Peyer's patch (tissue), 4 donors: ENCODE measurements at regions not wholly inside any gene's neighbourhood (a gene's known extent, or its start where the extent isn't known, plus 50 kb on each side); places are given as distances from the start of the nearest gene placed in this dataset.

Experiments used
- DNase-seq, 3 donors: peaks; one replicate each; pipeline ENCODE4 v3.0.0-alpha.2; 2017 to 2019
- H3K27ac ChIP-seq, 4 donors: fragments of 200-600 bp; sonication (generic); one replicate each; pipeline ENCODE4 v1.5.1; 2016 to 2019
- H3K27me3 ChIP-seq, 2 donors: fragments of 200-600 bp; sonication (generic); one replicate each; pipeline ENCODE4 v1.5.1; 2019
- H3K36me3 ChIP-seq, 3 donors: fragments of 200-600 bp; sonication (generic); one replicate each; pipeline ENCODE4 v1.5.1; 2016 to 2019
- H3K4me1 ChIP-seq, 4 donors: fragments of 200-600 bp; sonication (generic); one replicate each; pipeline ENCODE4 v1.5.1; 2016 to 2019
- H3K4me3 ChIP-seq, 4 donors: fragments of 200-600 bp; sonication (generic); 1 replicate in 3 of 4; 2 replicates in 1 of 4; pipeline ENCODE4 v1.5.1; 2016 to 2019; ENCODE audit warnings: mild to moderate bottlenecking in 1 of 4
- H3K9me3 ChIP-seq, 4 donors: fragments of 200-600 bp; sonication (generic); one replicate each; pipeline ENCODE4 v1.5.1; 2016 to 2019; ENCODE audit warnings: mild to moderate bottlenecking in 1 of 4
- CTCF ChIP-seq, 6 experiments: fragments of 450-650 bp in 4 of 6; fragments of 200-600 bp in 2 of 6; sonication (generic) in 1 of 6; IDR thresholded peaks; one replicate each; pipeline ENCODE4 v1.5.1; 2017 to 2019; ENCODE audit warnings: antibody characterized with exemption in 6 of 6, mild to moderate bottlenecking in 3 of 6, moderate library complexity in 1 of 6
- POLR2A ChIP-seq, 2 donors: fragments of 450-650 bp; IDR thresholded peaks; one replicate each; pipeline ENCODE4 v1.5.1; 2017; ENCODE audit warnings: antibody characterized with exemption in 2 of 2, mild to moderate bottlenecking in 2 of 2, moderate library complexity in 2 of 2

GRCh38 chr4:164551713-164552040 lies 202.3 kb upstream of the SMIM31 start:
- Histone ChIP-seq H3K4me3 (no peak overlapping the region), H3K27me3 (no peaks in the 10 kb centered on the region), H3K9me3 (no peaks in the 10 kb centered on the region), H3K4me1 (no peaks in the 10 kb centered on the region), H3K36me3 (no peaks in the 10 kb centered on the region), H3K27ac (no peak overlapping the region)
- no peak for DNase-seq
- TF ChIP-seq CTCF (IDR thresholded peaks at IDR 0.05) = no peak
- TF ChIP-seq POLR2A (IDR thresholded peaks at IDR 0.05) = no peak

- no peak for TF ChIP-seq POLR2A (IDR thresholded peaks at IDR 0.05)
- no peak for TF ChIP-seq CTCF (IDR thresholded peaks at IDR 0.05)
- Histone ChIP-seq H3K4me1 (no peaks in the 10 kb centered on the region), H3K36me3 (no peaks in the 10 kb centered on the region), H3K4me3 (no peak overlapping the region), H3K27ac (no peak overlapping the region), H3K9me3 (no peaks in the 10 kb centered on the region), H3K27me3 (no peaks in the 10 kb centered on the region)
- DNase-seq = no peak
Measured at GRCh38 chr4:164571593-164572390, 182.1 kb upstream of the SMIM31 start.

- H3K36me3 ChIP-seq = no peaks in the 10 kb centered on the region
- no peaks in the 10 kb centered on the region for H3K9me3 ChIP-seq
- TF ChIP-seq CTCF (IDR thresholded peaks at IDR 0.05) (no peak), POLR2A (IDR thresholded peaks at IDR 0.05) (no peak)
- H3K27ac ChIP-seq = no peak overlapping the region
- H3K4me1 ChIP-seq = no peaks in the 10 kb centered on the region
- no peak for DNase-seq
- no peaks in the 10 kb centered on the region for H3K27me3 ChIP-seq
- no peak overlapping the region for H3K4me3 ChIP-seq
Measured at GRCh38 chr4:164572877-164573279, 181.1 kb upstream of the SMIM31 start.

- Histone ChIP-seq H3K27me3 (no peaks in the 10 kb centered on the region), H3K27ac (no peak overlapping the region), H3K9me3 (no peaks in the 10 kb centered on the region), H3K36me3 (no peaks in the 10 kb centered on the region), H3K4me1 (no peaks in the 10 kb centered on the region), H3K4me3 (no peak overlapping the region)
- DNase-seq = no peak
- TF ChIP-seq POLR2A (IDR thresholded peaks at IDR 0.05) = no peak
- no peak for TF ChIP-seq CTCF (IDR thresholded peaks at IDR 0.05)
Measured at GRCh38 chr4:164575861-164576260, 178.1 kb upstream of the SMIM31 start.

GRCh38 chr4:164579270-164579942 lies 174.5 kb upstream of the SMIM31 start:
- H3K27ac ChIP-seq = no peak overlapping the region
- no peaks in the 10 kb centered on the region for H3K9me3 ChIP-seq
- H3K4me3 ChIP-seq = no peak overlapping the region
- DNase-seq = no peak
- H3K4me1 ChIP-seq = no peaks in the 10 kb centered on the region
- TF ChIP-seq POLR2A (IDR thresholded peaks at IDR 0.05) (no peak), CTCF (IDR thresholded peaks at IDR 0.05) (no peak)
- H3K27me3 ChIP-seq = no peaks in the 10 kb centered on the region
- no peaks in the 10 kb centered on the region for H3K36me3 ChIP-seq
